ENCODE measurements at regions not wholly inside any gene's neighbourhood (a gene's known extent, or its start where the extent isn't known, plus 50 kb on each side); places are given as distances from the start of the nearest gene placed in this dataset.
"Not testable (repeated sequence)": the region's sequence is repeated elsewhere in the genome, so short reads cannot be mapped to it uniquely, and the experiment has no call there.

DNA sequence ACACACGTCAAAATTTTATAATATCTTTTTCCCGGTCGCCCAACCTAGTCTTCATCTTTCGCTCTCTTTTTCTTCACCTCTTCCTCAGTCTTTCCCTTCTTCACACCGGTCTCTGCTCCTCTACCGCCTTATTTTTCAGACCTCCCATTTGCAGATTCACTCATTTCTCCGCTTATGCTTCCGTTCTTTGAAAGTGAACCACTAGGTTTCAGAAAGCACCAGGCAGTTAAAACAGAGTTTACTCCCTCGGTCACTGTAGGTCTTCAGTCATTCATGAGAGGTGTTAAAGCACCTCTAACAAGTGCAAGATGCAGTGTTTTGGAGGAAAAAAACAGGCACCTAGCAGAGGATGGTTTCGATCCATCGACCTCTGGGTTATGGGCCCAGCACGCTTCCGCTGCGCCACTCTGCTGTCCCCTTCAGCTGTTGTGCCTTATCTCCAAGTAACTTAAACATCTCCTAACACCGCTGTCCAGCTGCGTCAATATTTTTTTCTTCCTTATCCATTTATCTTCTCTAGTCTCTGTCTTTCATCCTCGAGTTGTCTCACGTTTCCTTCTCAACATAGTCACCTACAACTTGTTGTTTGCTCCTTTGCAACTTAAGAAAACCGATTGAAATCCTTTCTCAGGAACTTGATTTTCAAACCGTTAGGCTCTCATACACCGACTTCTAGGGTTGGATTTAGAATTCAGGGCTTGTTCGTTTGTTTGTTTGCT is 119.7 kb upstream of the ZNF184 start:
- peak in 1 of 2 donors; percentile 15 for DNase-seq (ENCODE audit: low read depth in 2 of 2)

DNA sequence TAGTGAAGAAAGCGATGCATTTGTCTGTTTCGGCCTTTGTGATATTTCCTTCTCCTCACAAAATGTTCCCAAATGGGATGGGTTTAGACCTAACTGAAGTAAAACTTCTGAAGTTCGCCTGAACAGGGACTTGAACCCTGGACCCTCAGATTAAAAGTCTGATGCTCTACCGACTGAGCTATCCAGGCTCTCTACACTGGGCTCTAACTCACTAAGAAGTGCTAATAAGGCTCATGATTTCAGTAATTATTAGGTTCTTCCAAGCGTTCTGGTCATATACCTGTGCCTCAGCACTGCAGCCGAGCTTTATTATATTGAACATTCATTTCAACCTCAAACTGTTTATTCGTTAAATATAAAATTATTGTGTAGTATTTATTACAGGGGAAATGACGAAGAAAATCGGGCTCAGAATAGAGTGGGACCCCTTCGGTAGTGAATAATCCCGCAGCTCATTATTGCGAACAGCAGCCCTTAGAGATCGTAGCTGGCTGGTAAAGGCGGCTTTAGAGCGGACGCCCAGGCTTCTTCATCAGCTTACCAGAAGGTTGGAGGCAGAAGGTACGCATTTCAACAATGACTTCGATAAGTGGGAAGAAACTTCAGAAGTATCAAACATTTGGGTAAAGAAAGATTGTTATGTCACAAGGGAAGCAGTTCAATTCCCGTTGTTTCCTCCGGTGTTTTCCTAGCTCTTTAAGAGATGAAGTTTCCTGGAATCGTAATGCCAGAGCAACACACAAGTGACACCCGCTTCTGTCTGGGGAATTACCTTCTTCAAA is 119.0 kb upstream of the ZNF184 start:
- DNase-seq (ENCODE audit: low read depth in 2 of 2), result peak in 1 of 2 donors; percentile 17

DNA sequence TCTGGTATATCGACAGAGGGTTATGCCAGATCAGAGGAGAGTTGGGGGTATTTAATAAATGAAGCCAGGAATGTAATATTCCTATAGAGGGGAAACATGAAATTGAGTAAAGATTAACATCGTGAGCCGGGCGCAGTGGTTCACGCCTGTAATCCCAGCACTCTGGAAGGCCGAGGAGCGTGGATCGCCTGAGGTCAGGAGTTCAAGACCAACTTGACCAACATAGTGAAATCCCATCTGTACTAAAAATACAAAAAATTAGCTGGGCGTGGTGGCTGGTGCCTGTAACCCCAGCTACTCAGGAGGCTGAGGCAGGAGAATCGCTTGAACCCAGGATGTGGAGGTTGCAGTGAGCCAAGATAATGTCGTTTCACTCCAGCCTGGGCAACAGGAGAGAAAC is 112.4 kb upstream of the ZNF184 start:
- not testable (repeated sequence) for DNase-seq (ENCODE audit: low read depth in 2 of 2)

DNA sequence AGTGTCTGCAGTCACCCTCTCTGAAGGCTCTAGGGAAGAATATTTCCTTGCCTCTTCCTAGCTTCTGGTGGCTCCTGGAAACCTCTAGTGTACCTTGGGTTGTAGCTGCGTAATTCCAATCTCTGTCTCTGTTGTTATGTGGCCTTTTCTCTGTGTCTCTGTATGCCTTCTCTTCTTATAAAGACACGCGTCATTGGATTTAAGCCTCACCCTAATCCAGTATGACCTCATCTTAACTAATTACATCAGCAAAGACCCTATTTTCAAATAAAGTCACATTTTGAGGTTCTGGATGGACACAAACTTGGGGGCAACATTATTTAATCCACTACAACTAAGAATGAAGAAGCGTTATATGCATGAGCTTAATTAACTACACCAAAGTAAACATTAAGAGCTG is 111.4 kb upstream of the ZNF184 start:
- DNase-seq (ENCODE audit: low read depth in 2 of 2), result no peak

DNA sequence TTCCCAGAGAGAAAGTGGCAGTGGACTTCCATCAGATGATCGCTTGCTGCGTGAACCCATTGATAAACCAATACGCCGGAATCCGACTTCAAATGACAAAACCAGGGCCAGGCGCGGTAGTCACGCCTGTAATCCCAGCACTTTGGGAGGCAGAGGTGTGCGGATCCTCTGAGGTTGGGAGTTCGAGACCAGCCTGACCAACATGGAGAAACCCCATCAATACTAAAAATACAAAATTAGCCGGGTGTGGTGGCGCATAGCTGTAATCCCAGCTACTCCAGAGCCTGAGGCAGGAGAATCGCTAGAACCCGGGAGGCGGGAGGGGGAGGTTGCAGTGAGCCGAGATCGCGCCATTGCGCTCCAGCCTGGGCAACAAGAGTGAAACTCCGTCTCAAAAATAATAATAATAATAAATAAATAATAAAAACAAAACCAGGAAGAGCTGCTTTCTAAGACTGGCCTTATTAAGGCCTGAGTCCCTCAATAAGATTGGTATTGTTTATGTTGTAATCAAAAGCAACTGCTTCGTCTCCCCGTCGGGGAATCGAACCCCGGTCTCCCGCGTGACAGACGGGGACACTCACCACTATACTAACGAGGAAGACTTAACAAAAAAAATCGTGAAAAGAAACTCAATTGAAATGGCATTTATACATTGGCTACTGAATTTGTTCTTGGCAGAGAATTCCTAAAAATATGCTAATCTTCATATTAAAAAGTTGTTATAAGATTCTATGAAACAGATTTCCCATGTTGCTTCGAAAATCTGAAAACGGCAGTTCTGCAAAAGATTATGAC is 110.2 kb upstream of the ZNF184 start:
- peak in 1 of 2 donors; percentile 33 for DNase-seq (ENCODE audit: low read depth in 2 of 2)

DNA sequence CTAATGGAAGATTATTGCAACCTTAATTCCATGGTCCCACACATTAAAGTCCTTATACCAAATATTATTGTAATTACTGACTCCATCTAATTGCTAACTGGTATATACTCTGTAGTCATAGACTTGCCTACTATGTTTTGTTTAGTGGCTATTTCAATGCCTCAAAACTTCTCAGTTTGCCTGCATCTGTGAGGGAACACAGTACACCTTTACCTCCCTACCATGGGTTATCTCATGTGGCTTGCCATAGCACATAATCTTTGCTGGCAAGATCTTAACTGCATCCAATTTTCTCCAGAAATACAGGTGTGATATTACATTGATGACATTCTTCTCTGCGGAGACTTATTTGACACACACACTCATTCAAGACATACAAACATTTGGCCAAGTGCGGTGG is 107.1 kb upstream of the ZNF184 start:
- no peak for DNase-seq (ENCODE audit: low read depth in 2 of 2)

DNA sequence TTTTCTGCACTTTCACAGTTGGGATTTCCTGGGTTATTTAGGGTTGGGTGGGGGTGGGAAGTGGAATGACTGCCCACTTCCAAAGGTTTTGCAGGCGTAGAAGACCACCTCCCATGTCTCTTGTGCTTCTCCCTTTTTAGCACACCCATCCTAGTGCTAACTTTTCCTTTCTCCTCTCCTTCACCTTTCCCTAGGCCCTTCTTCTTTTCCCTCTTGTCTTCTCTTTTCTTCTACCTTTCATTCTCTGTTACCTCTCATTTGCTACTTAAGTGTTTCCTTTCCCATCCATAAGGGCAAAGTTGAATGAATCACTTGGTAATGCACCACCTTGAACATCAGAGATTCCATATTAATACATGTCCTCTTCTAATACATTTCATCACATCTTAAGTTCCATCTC is 105.0 kb upstream of the ZNF184 start:
- no peak for DNase-seq (ENCODE audit: low read depth in 2 of 2)

DNA sequence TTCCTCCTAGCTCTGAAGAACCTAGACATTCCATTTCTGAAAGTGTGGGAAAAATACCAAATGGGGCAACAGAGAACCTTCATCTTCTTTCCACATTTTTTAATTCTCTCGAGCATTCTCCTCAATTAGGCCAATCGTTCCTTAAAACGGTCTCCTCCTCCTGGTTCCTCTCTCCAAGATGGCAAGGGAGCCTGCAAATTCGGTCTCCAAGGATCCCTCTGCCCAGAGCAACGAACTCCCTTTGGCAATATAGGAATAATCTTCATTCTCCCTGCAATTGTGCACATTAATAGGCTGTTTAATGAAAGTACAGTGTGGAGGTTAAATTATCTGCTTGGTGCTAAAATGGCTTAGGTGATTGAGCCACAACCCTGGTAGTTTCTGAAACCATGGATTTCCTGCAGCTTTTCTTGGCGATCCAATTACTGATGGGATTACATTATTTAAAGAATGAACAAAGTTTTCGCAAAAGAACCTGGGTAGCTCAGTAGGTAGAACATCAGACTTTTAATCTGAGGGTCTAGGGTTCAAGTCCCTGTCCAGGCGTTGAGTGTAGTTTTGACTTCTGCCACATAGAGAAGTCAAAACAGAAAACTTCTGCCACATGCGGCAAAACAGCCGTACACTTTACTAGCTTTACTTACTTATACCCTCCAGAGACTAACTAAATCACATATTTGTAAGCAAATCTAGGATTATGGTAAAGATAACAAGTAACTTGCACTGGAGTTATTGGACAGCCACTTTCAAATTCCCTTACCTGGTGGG is 102.9 kb upstream of the ZNF184 start:
- DNase-seq (ENCODE audit: low read depth in 2 of 2), result no peak

DNA sequence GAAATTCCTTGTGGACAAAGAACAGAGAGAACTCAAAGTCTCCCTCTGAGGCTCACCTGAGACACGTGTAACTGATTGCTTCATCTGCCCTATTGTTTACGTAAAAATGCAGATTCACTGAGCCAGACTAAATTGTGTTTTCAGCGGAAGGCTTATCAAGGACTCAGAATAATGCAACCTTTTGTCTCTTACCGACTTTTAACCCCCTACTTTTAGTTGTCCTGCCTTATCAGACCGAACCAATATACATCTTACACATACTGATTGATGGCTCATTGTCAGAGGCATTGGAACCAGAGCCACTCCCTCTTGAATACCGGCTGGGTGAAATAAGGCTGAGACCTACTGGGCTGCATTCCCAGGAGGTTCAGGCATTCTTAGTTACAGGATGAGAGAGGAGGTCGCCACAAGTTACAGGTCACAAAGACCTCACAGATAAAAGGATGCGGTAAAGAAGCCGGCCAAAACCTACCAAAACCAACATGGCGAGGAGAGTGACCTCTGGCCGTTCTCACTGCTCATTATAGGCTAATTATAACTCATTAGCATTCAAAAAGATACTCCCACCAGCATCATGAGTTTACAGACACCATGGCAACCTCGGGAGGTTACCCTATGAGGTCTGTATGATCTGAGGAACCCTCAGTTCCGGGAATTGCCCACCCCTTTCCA is 95.5 kb upstream of the ZNF184 start:
- DNase-seq (ENCODE audit: low read depth in 2 of 2), result no peak

DNA sequence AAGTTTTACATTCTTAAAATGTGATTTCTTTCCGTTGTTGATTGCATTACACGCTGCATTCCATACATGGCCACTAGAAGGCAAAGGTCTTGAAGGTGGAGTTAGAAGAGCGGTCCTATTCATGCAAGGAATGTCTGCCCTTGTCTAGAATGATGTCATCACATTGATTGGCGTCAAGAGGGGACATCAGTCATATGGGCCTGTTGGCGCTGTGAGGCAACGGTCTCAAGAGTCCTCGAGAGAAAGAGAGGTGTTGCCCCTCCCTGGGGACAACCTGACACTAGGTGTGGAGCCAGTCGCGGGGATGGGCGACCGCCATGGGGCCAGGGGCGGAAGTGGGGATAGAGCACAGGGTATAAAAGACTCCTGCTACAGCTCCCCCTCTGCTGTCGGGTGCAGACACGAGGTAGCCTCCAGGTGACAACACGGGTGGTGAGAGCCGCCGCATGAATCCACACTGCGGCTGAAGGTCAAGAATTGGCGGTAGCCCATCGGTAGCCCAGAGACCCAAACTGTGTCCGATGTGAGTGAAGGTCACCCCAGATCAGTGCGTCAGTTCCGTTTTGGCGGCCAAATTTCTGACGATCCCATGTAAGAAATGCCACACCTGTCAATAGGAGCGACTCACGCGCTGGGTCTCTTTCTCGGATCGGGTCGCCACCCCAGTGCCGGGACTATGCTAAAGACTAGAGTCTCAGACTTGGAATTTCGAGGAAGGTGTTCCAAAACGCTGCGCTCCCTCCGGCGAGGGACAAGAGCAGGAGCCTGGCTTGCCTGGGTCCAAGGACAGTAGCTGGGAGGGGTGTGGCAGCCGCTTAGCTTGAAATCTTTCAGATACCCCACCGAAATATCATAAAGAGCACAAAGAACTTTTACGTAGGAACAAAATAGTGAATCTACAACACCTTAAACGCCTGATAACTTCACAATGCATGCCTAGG is 93.2 kb upstream of the ZNF184 start:
- no peak for DNase-seq (ENCODE audit: low read depth in 2 of 2)

DNA sequence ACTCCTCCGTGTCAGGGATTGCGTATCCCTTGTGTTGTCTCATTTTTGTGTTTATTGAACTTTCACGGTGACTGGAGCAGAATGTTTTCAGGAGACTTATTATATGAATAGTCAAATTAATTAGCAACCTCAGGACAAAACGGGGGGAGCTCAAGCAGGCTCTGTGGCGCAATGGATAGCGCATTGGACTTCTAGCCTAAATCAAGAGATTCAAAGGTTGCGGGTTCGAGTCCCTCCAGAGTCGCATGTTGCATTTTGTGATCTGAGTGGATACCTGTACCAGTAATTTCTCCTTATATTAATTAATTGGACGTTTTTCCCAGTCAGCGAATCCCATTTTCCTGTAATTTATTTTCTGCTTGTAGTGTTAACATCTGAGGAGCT is 89.1 kb upstream of the ZNF184 start:
- no peak for DNase-seq (ENCODE audit: low read depth in 2 of 2)

DNA sequence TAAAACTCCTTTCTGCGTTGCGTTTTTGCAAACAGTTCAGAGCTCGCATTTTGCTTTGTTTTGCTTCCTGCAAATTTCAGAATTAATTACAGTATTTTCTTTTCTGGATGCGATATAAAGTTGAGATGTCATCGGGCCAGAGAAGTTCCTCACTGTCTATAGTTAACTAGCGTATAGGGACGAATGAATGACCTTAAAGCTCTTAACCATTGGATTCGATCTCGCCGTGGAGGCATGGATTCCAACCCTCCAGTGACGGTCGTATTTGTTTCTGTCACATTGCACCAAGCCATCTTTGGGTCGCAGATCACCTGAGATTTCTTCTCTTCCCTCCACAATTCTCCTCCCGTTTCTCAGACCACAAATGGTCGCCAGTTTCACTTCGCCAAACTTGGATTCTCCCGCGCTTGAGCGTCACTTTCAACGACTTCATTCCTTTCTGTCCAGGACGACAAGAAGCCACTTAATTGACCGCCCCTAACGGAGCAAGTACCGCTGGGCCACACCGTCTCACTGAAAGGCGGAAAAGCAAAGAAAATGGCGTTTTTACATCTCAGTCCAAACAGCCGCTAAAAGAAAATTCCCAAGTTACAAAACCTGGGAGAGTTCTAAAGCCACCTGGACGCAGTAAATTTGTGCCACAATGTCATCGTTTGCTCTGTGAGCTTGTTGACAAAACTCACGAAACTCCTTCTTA is 85.3 kb upstream of the ZNF184 start:
- DNase-seq (ENCODE audit: low read depth in 2 of 2), result no peak

DNA sequence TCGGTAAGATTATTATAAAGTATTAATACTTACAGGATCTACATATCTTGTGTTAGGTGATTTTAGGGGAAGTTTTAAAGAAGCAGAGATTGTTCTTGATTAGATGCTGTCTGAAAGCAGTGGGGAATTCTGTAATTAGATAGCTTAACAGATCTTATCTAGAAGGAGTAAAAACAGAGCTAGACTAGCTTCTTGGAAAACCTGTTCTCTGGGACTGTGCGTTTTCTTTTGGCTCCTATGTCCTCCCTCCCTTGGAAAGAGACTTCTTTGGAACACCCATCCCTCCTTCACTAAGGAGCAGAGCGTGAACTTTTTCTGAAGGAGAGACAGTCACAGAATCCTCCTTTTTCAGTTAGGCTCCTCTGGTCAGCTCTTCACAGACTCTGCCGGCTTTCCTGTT is 83.5 kb upstream of the ZNF184 start:
- DNase-seq (ENCODE audit: low read depth in 2 of 2), result no peak

DNA sequence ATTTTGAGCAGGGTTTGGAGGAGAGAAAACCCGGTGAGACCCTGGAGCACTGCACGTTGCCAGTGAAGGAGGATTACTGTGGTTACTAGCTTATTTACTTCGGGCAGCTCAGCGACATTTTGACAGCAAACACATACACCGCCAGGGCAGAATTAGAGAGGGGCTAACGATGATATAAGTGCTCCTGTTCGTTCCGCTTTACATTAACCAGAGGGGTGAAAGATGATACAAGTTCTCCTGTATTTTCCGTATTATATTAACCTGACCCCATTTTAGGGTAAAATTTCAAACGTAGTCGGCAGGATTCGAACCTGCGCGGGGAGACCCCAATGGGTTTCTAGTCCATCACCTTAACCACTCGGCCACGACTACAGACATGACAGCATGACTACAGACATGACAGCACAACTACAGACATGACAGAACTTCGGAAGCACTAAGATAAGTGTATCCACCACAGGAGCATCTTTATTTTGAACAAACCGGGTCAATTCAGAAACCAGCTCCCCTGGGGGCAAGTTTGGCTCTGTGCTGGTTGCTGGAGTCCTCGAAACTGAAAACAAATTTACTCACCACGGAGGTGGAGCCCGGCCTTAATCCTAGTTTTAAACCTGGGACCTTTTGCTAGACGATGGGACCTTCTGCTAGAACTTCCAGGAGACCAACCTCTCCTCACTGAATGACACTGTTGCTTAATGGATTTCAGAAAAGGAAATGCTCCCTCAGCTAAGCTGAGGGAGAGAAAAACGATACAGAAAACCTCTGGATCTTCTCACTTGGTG is 80.4 kb upstream of the ZNF184 start:
- DNase-seq (ENCODE audit: low read depth in 2 of 2), result peak in 1 of 2 donors; percentile 14

DNA sequence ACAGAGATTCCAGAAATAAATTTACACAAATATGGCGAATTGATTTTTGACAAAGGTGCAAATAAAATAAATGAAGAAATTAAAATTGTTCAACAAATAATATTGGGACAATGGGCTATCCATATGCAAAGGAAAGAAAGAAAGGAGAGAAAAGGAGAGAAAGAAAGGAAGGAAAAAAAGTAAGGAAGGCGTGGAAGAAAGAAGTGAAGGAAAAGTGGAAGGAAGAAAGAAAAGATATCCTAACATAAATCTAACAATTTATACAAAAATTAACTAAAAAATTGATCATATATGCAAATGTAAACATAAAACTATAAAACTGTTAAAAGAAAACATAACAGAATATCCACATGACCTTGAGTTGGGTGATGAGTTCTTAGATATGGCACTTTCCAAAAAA is 78.7 kb upstream of the ZNF184 start:
- no peak for DNase-seq (ENCODE audit: low read depth in 2 of 2)

DNA sequence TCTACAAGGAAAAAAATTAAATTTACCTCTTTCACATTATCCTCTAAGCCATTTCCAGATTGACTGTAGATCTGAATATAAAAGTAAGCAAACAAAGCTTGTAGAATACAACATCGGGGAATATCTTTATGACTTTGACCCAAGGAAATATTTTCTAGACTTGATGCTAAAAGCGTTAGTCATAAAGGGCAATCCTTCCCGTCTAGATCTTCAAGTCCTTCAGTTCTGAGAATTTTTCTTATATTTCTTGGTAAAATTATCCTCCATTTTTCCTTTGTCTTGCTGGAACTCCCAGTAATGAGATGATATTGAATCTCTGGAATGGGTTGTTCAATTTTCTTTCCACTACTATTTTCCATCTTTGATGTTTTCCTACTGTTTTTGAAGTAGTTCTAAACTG is 77.8 kb upstream of the ZNF184 start:
- no peak for DNase-seq (ENCODE audit: low read depth in 2 of 2)

DNA sequence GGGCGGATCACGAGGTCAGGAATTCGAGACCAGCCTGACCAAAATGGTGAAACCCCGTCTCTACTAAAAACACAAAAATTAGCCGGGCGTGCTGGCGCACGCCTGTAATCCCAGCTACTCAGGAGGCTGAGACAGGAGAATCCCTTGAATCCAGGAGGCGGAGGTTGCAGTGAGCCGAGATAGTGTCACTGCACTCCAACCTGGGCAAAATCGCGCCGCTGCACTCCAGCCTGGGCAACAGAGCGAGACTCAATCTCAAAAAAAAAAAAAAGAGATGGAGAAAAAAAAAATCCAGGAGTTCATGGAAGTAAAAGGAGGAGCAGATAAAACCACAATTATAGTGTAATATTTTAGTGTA is 76.3 kb upstream of the ZNF184 start:
- DNase-seq (ENCODE audit: low read depth in 2 of 2), result not testable (repeated sequence)

Data from dermis microvascular lymphatic vessel endothelial cell (primary cell).